ENCODE measurements at regions not wholly inside any gene's neighbourhood (a gene's known extent, or its start where the extent isn't known, plus 50 kb on each side); places are given as distances from the start of the nearest gene placed in this dataset.

GRCh38 chr3:5678248-5678647 lies 490.7 kb downstream of the EDEM1 start:
- Histone ChIP-seq H3K4me3 (ENCODE audit: low read depth, low read length) (no peak overlapping the region), H3K4me1 (no peaks in the 10 kb centered on the region), H3K36me3 (no peaks in the 10 kb centered on the region), H3K9me3 (no peaks in the 10 kb centered on the region), H3K27me3 (no peaks in the 10 kb centered on the region)
- TF ChIP-seq CTCF (IDR thresholded peaks at IDR 0.05; ENCODE audit: low read depth, low read length), result no peak
- no peak for DNase-seq

GRCh38 chr3:5678844-5679243 lies 491.3 kb downstream of the EDEM1 start:
- DNase-seq, result no peak
- Histone ChIP-seq H3K4me3 (ENCODE audit: low read depth, low read length) (no peak overlapping the region), H3K27me3 (no peaks in the 10 kb centered on the region), H3K4me1 (no peaks in the 10 kb centered on the region), H3K9me3 (no peaks in the 10 kb centered on the region), H3K36me3 (no peaks in the 10 kb centered on the region)
- TF ChIP-seq CTCF (IDR thresholded peaks at IDR 0.05; ENCODE audit: low read depth, low read length), result no peak

GRCh38 chr3:5687230-5687629 lies 499.7 kb downstream of the EDEM1 start:
- H3K9me3 ChIP-seq, result no peaks in the 10 kb centered on the region
- no peaks in the 10 kb centered on the region for H3K27me3 ChIP-seq
- no peak for TF ChIP-seq CTCF (IDR thresholded peaks at IDR 0.05; ENCODE audit: low read depth, low read length)
- no peaks in the 10 kb centered on the region for H3K36me3 ChIP-seq
- no peak overlapping the region for H3K4me3 ChIP-seq (ENCODE audit: low read depth, low read length)
- no peak for DNase-seq
- no peaks in the 10 kb centered on the region for H3K4me1 ChIP-seq

GRCh38 chr3:5690490-5690889 lies 503.0 kb downstream of the EDEM1 start:
- no peaks in the 10 kb centered on the region for H3K36me3 ChIP-seq
- H3K4me1 ChIP-seq, result no peaks in the 10 kb centered on the region
- H3K27me3 ChIP-seq, result no peaks in the 10 kb centered on the region
- no peak overlapping the region for H3K4me3 ChIP-seq (ENCODE audit: low read depth, low read length)
- no peaks in the 10 kb centered on the region for H3K9me3 ChIP-seq
- no peak for TF ChIP-seq CTCF (IDR thresholded peaks at IDR 0.05; ENCODE audit: low read depth, low read length)
- DNase-seq, result no peak

- H3K36me3 ChIP-seq, result no peaks in the 10 kb centered on the region
- no peaks in the 10 kb centered on the region for H3K4me1 ChIP-seq
- TF ChIP-seq CTCF (IDR thresholded peaks at IDR 0.05; ENCODE audit: low read depth, low read length), result no peak
- no peak overlapping the region for H3K4me3 ChIP-seq (ENCODE audit: low read depth, low read length)
- no peak for DNase-seq
- H3K9me3 ChIP-seq, result no peaks in the 10 kb centered on the region
- H3K27me3 ChIP-seq, result no peaks in the 10 kb centered on the region
These were observed 503.5 kb downstream of the EDEM1 start for GRCh38 chr3:5690904-5691532.

GRCh38 chr3:5692446-5692845 lies 504.9 kb downstream of the EDEM1 start:
- H3K36me3 ChIP-seq, result no peaks in the 10 kb centered on the region
- H3K9me3 ChIP-seq, result no peaks in the 10 kb centered on the region

More at GRCh38 chr3:5692446-5692845, 504.9 kb downstream of the EDEM1 start:
- no peak for TF ChIP-seq CTCF (IDR thresholded peaks at IDR 0.05; ENCODE audit: low read depth, low read length)
- H3K27me3 ChIP-seq, result no peaks in the 10 kb centered on the region
- no peaks in the 10 kb centered on the region for H3K4me1 ChIP-seq
- no peak overlapping the region for H3K4me3 ChIP-seq (ENCODE audit: low read depth, low read length)
- no peak for DNase-seq
